Testis (tissue), 2 donors: ENCODE measurements at regions not wholly inside any gene's neighbourhood (a gene's known extent, or its start where the extent isn't known, plus 50 kb on each side); places are given as distances from the start of the nearest gene placed in this dataset.
A peak's percentile ranks its signal among the peaks of the same experiment; 100 is the strongest.

Source experiments
- DNase-seq: peaks from one replicate; pipeline ENCODE4 v3.0.0-alpha.2; 2019
- H3K27ac ChIP-seq, 2 donors: fragments of 200-600 bp; sonication (generic); one replicate each; pipeline ENCODE4 v1.5.1; 2019
- H3K27me3 ChIP-seq: fragments of 200-600 bp; sonication (generic); one replicate; pipeline ENCODE4 v1.5.1; 2019
- H3K36me3 ChIP-seq: fragments of 200-600 bp; sonication (generic); one replicate; pipeline ENCODE4 v1.5.1; 2017; ENCODE audit warnings: low read depth; ENCODE audit errors: missing control alignments
- H3K4me1 ChIP-seq: fragments of 200-600 bp; sonication (generic); one replicate; pipeline ENCODE4 v1.5.1; 2019
- H3K4me3 ChIP-seq, 2 donors: fragments of 200-600 bp; sonication (generic); one replicate each; pipeline ENCODE4 v1.5.1; 2017 to 2019
- H3K9me3 ChIP-seq: fragments of 200-600 bp; sonication (generic); one replicate; pipeline ENCODE4 v1.5.1; 2017
- POLR2A ChIP-seq: fragments of 450-650 bp; IDR thresholded peaks from one replicate; pipeline ENCODE4 v1.6.1; 2017; ENCODE audit warnings: antibody characterized with exemption, mild to moderate bottlenecking, moderate library complexity
- WGBS, 2 donors: methylation state at CpG; one replicate each; pipeline ENCODE4 v1.1.5; 2018; 5-methylcytosine and 5-hydroxymethylcytosine counted together
- intact Hi-C: fragments of 100-400 bp; cut with DNase I; formaldehyde crosslinking; loops from one replicate; pipeline ENCODE4 v1.15.1; 2023; ENCODE audit warnings: low total_unique reads
- TF ChIP-seq, protein P1 (sequence below), 3 experiments: fragments of 450-650 bp in 2 of 3; fragments of 200-600 bp in 1 of 3; sonication (generic) in 1 of 3; IDR thresholded peaks; one replicate each; pipeline ENCODE4 v1.5.1; 2016 to 2019; ENCODE audit warnings: antibody characterized with exemption in 3 of 3, mild to moderate bottlenecking in 2 of 3, moderate library complexity in 1 of 3

DNA sequence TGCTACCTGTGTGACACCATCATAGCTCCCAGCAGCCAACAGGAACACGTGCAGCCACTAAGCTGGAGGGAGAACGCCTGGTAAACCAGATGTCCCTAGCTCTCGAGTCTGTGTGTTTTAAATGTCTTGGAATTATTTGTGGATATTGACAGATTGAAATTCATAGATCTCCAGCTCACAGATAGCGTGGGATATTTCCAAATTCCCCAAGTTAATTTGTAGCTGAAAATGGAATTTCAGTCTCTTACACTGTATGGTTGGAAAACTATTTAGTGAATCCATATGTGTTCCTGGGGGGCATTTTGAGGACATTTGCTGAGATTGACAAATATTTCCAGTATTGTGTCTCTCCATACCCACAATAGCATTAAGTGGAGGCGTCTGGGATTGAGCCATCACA, 618.6 kb upstream of the TMEM132C start:
- TF ChIP-seq, protein P1, sequence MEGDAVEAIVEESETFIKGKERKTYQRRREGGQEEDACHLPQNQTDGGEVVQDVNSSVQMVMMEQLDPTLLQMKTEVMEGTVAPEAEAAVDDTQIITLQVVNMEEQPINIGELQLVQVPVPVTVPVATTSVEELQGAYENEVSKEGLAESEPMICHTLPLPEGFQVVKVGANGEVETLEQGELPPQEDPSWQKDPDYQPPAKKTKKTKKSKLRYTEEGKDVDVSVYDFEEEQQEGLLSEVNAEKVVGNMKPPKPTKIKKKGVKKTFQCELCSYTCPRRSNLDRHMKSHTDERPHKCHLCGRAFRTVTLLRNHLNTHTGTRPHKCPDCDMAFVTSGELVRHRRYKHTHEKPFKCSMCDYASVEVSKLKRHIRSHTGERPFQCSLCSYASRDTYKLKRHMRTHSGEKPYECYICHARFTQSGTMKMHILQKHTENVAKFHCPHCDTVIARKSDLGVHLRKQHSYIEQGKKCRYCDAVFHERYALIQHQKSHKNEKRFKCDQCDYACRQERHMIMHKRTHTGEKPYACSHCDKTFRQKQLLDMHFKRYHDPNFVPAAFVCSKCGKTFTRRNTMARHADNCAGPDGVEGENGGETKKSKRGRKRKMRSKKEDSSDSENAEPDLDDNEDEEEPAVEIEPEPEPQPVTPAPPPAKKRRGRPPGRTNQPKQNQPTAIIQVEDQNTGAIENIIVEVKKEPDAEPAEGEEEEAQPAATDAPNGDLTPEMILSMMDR (IDR thresholded peaks at IDR 0.05), result no peak
- TF ChIP-seq POLR2A, result no peak
- H3K27me3 ChIP-seq, result no peaks in the 10 kb centered on the region
- WGBS, 2 donors, result 88 to 89% methylated on average over 5 of the region's 5 CpGs
- H3K4me3 ChIP-seq, result no peak overlapping the region
- peaks cover 10% of the 10 kb centered on the region for H3K4me1 ChIP-seq
- intact Hi-C loops, result no loop called here
- no peak for DNase-seq
- no peaks in the 10 kb centered on the region for H3K9me3 ChIP-seq
- no peak overlapping the region for H3K27ac ChIP-seq
- no peaks in the 10 kb centered on the region for H3K36me3 ChIP-seq

DNA sequence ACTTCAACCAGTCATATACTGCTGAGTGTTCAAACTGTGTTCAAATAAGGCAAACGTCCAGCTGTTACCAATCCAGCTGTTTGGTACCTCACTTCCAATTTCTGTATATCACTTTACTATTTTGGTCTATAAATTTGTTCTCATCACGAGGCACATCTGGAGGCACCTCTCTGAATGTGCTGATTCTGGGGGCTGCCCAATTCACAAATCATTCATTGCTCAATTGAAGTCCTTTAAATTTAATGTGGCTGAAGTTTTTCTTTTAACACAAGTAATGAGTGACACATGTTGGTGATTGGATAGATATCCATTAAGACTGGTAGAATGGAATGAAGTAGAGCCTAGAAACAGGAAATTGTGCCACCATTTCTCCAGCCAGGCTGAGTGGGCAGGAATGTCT, 617.0 kb upstream of the TMEM132C start:
- Histone ChIP-seq H3K27me3 (no peaks in the 10 kb centered on the region), H3K4me3 (no peak overlapping the region), H3K27ac (peak overlapping the region in 1 of 2 donors; percentile 67), H3K36me3 (no peaks in the 10 kb centered on the region), H3K9me3 (no peaks in the 10 kb centered on the region), H3K4me1 (peaks cover 17% of the 10 kb centered on the region)
- TF ChIP-seq, protein P1 (IDR thresholded peaks at IDR 0.05), result no peak
- no peak for TF ChIP-seq POLR2A
- intact Hi-C loops, result no loop called here
- DNase-seq, result no peak
- WGBS, 2 donors, result 64 to 67% methylated on average over 2 of the region's 2 CpGs

DNA sequence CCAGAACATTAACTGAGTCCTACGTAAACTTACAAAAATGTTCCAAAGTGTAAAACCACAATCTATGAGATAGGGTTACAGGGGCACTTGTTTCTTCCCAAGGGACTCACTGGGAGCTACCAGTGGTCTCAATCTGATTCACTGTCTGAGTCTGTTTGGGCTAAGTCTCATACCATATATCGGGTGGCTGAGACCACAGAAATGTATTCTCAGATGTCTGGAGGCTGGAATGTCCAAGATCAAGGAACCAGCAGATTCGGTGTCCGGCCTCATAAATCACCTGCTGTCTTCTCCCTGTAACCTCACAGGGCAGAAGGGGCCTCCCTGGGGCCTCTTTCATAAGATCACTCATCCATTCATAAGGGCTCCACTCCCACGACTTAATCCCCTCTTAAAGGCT, 616.3 kb upstream of the TMEM132C start:
- no peak for TF ChIP-seq POLR2A
- TF ChIP-seq, protein P1 (IDR thresholded peaks at IDR 0.05), result no peak
- peaks cover 17% of the 10 kb centered on the region for H3K4me1 ChIP-seq
- DNase-seq, result no peak
- H3K4me3 ChIP-seq, result no peak overlapping the region
- no peaks in the 10 kb centered on the region for H3K36me3 ChIP-seq
- no peaks in the 10 kb centered on the region for H3K27me3 ChIP-seq
- intact Hi-C loops, result no loop called here
- no peak overlapping the region for H3K27ac ChIP-seq
- H3K9me3 ChIP-seq, result no peaks in the 10 kb centered on the region
- WGBS, 2 donors, result 69 to 74% methylated on average over 5 of the region's 5 CpGs

DNA sequence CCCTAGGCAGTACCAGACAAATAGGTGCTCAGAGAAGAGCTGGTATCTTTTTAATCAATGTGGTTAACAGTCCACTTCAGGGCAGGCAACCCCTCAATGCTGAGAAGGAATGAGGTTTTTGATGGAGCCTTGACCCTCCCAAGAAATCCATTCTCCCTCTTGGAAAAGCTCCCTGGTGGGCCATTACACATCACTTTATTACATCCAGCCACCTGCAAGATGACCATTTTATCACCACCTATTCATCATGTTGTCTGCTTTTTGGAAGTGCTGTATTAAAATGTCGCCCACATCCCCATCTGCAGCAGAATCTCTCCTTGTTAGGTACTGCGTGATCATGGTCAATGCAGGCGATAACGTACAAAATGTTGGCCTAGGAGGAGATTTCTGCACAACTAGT, 614.7 kb upstream of the TMEM132C start:
- intact Hi-C loops, result no loop called here
- no peak for DNase-seq
- H3K4me3 ChIP-seq, result no peak overlapping the region
- H3K27ac ChIP-seq, result no peak overlapping the region
- no peaks in the 10 kb centered on the region for H3K36me3 ChIP-seq
- TF ChIP-seq POLR2A, result no peak
- TF ChIP-seq, protein P1 (IDR thresholded peaks at IDR 0.05), result no peak
- no peaks in the 10 kb centered on the region for H3K9me3 ChIP-seq
- no peaks in the 10 kb centered on the region for H3K27me3 ChIP-seq
- WGBS, 2 donors, result 94 to 96% methylated on average over 4 of the region's 4 CpGs
- H3K4me1 ChIP-seq, result peaks cover 22% of the 10 kb centered on the region

DNA sequence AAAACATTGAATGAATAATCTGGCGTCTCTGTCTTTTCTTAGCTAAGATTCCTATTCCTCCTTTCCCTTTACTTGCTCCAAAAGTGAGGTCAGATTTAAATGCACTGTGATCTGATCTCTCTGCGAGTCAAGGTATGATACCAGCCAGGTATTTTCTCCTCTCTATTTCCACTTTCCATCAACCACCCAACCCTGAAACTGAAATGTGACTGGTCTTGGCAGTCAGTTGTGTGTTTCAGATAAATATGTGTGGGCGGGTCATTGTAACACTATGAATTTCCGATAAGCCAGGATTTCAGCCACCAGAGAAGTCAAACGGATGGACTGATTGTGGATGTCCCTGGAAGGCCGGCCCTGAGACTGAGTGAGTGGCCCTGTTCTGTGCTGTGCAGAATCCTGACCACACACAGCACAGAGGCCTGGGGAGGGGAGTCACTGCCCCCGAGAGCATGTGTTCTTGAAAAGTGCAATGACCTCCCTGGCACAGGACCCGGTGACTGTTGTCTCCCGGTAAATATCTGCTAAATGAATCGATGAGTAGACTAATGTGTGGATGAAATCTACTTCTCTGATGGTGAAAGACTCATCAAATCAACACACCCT, 612.5 kb upstream of the TMEM132C start:
- Histone ChIP-seq H3K4me1 (peaks cover 15% of the 10 kb centered on the region), H3K27ac (no peak overlapping the region), H3K27me3 (no peaks in the 10 kb centered on the region), H3K4me3 (no peak overlapping the region), H3K36me3 (no peaks in the 10 kb centered on the region), H3K9me3 (no peaks in the 10 kb centered on the region)
- intact Hi-C loops, result no loop called here
- TF ChIP-seq POLR2A, result no peak
- TF ChIP-seq, protein P1 (IDR thresholded peaks at IDR 0.05), result no peak
- WGBS, 2 donors, result 55 to 75% methylated on average over 10 of the region's 10 CpGs
- peak; percentile 54 for DNase-seq
